Endodermal cell (in vitro differentiated cells): ENCODE measurements at regions not wholly inside any gene's neighbourhood (a gene's known extent, or its start where the extent isn't known, plus 50 kb on each side); places are given as distances from the start of the nearest gene placed in this dataset.
"Not testable (repeated sequence)": the region's sequence is repeated elsewhere in the genome, so short reads cannot be mapped to it uniquely, and the experiment has no call there.

Experiments used
- DNase-seq: peaks from one replicate; pipeline ENCODE4 v3.0.0-alpha.2; 2017
- H3K27ac ChIP-seq: 2 replicates; pipeline ENCODE4 v1.5.1; 2013; ENCODE audit warnings: mild to moderate bottlenecking, low read depth, low read length, moderate library complexity
- H3K27me3 ChIP-seq: 2 replicates; pipeline ENCODE4 v1.6.1; 2013; ENCODE audit warnings: mild to moderate bottlenecking, low read length, moderate library complexity; ENCODE audit not compliant: insufficient read depth, control insufficient read depth, poor library complexity, severe bottlenecking
- H3K36me3 ChIP-seq: 2 replicates; pipeline ENCODE4 v1.7.0; 2013; ENCODE audit warnings: mild to moderate bottlenecking, low read length, moderate library complexity; ENCODE audit not compliant: control insufficient read depth, insufficient read depth
- H3K4me1 ChIP-seq: one replicate; pipeline ENCODE4 v1.7.0; 2013; ENCODE audit warnings: low read length; ENCODE audit not compliant: control insufficient read depth, insufficient read depth
- H3K4me3 ChIP-seq: 2 replicates; pipeline ENCODE4 v1.5.1; 2013; ENCODE audit warnings: mild to moderate bottlenecking, low read length, moderate library complexity
- H3K9ac ChIP-seq: 2 replicates; pipeline ENCODE4 v1.6.1; 2013; ENCODE audit warnings: mild to moderate bottlenecking, low read length, moderate library complexity; ENCODE audit not compliant: poor library complexity, severe bottlenecking; ENCODE audit errors: extremely low read depth
- H3K9me3 ChIP-seq: 2 replicates; pipeline ENCODE4 v1.6.1; 2013; ENCODE audit warnings: mild to moderate bottlenecking, low read length, moderate library complexity; ENCODE audit not compliant: control insufficient read depth
- H3K27ac Mint-ChIP-seq: 2 replicates; pipeline ENCODE4 v1.8.0; 2020; ENCODE audit warnings: mixed read lengths
- H3K27me3 Mint-ChIP-seq: 2 replicates; pipeline ENCODE4 v1.8.0; 2021; ENCODE audit warnings: mild to moderate bottlenecking, mixed read lengths; ENCODE audit not compliant: insufficient read depth
- H3K36me3 Mint-ChIP-seq: 2 replicates; pipeline ENCODE4 v1.8.0; 2020; ENCODE audit warnings: low read depth, mixed read lengths
- H3K4me1 Mint-ChIP-seq: 2 replicates; pipeline ENCODE4 v1.8.0; 2020; ENCODE audit warnings: mixed read lengths
- H3K4me3 Mint-ChIP-seq: 2 replicates; pipeline ENCODE4 v1.8.0; 2020; ENCODE audit warnings: mild to moderate bottlenecking, moderate library complexity, mixed read lengths
- H3K9me3 Mint-ChIP-seq: 2 replicates; pipeline ENCODE4 v1.8.0; 2020; ENCODE audit warnings: mild to moderate bottlenecking, mixed read lengths
- CTCF ChIP-seq: fragments of 200-600 bp; sonication (generic); conservative IDR thresholded peaks from 2 replicates; pipeline ENCODE4 v1.5.0; 2021; ENCODE audit warnings: antibody characterized with exemption, mild to moderate bottlenecking
- WGBS, 2 experiments: methylation state at CpG; one replicate each; pipeline versions ENCODE4 v1.1.5 to v1.1.7; 2013; ENCODE audit warnings: missing lambda C conversion rate in 2 of 2, mixed read lengths in 1 of 2; ENCODE audit not compliant: insufficient coverage in 1 of 2, insufficient read length in 1 of 2; 5-methylcytosine and 5-hydroxymethylcytosine counted together

GRCh38 chr3:166860217-166860616 lies 519.9 kb downstream of the ZBBX start:
- Histone ChIP-seq H3K27me3 (no peaks in the 10 kb centered on the region), H3K9ac (no peak overlapping the region), H3K4me1 (no peaks in the 10 kb centered on the region), H3K36me3 (no peaks in the 10 kb centered on the region), H3K27ac (no peak overlapping the region), H3K9me3 (no peaks in the 10 kb centered on the region), H3K4me3 (no peak overlapping the region)
- TF ChIP-seq CTCF: no peak
- no peaks in the 10 kb centered on the region for H3K4me1 Mint-ChIP-seq
- no peak overlapping the region for H3K27ac Mint-ChIP-seq
- no peaks in the 10 kb centered on the region for H3K9me3 Mint-ChIP-seq
- WGBS, 2 experiments: 83 to 93% methylated on average over 1 to 2 of the region's 2 CpGs
- DNase-seq: no peak
- no peaks in the 10 kb centered on the region for H3K36me3 Mint-ChIP-seq
- H3K27me3 Mint-ChIP-seq: no peaks in the 10 kb centered on the region
- H3K4me3 Mint-ChIP-seq: no peak overlapping the region

GRCh38 chr3:166844329-166844728 lies 535.8 kb downstream of the ZBBX start:
- Histone ChIP-seq H3K9me3 (no peaks in the 10 kb centered on the region), H3K36me3 (no peaks in the 10 kb centered on the region), H3K27ac (no peak overlapping the region), H3K27me3 (no peaks in the 10 kb centered on the region), H3K4me3 (no peak overlapping the region), H3K4me1 (no peaks in the 10 kb centered on the region), H3K9ac (no peak overlapping the region)
- Mint-ChIP-seq H3K4me1 (no peaks in the 10 kb centered on the region), H3K4me3 (no peak overlapping the region), H3K9me3 (peaks cover 7% of the 10 kb centered on the region), H3K27ac (no peak overlapping the region), H3K36me3 (no peaks in the 10 kb centered on the region), H3K27me3 (no peaks in the 10 kb centered on the region)
- no peak for DNase-seq
- no peak for TF ChIP-seq CTCF

GRCh38 chr3:166842784-166843183 lies 537.3 kb downstream of the ZBBX start:
- 93 to 100% methylated on average over 2 to 25 of the region's 25 CpGs for WGBS, 2 experiments
- H3K9me3 Mint-ChIP-seq, DNase-seq, H3K27ac Mint-ChIP-seq, H3K9ac ChIP-seq, H3K4me1 Mint-ChIP-seq, H3K27ac ChIP-seq, H3K4me3 Mint-ChIP-seq, H3K36me3 ChIP-seq, H3K27me3 Mint-ChIP-seq, H3K36me3 Mint-ChIP-seq, H3K4me1 ChIP-seq, H3K9me3 ChIP-seq, H3K27me3 ChIP-seq, H3K4me3 ChIP-seq: not testable (repeated sequence)

GRCh38 chr3:166837535-166837934 lies 542.6 kb downstream of the ZBBX start:
- peak; percentile 63 for DNase-seq
- Mint-ChIP-seq H3K9me3 (no peaks in the 10 kb centered on the region), H3K36me3 (no peaks in the 10 kb centered on the region), H3K27ac (no peak overlapping the region), H3K27me3 (no peaks in the 10 kb centered on the region), H3K4me1 (no peaks in the 10 kb centered on the region), H3K4me3 (no peak overlapping the region)
- Histone ChIP-seq H3K27me3 (no peaks in the 10 kb centered on the region), H3K4me3 (no peak overlapping the region), H3K4me1 (no peaks in the 10 kb centered on the region), H3K27ac (no peak overlapping the region), H3K9me3 (no peaks in the 10 kb centered on the region), H3K9ac (no peak overlapping the region), H3K36me3 (no peaks in the 10 kb centered on the region)
- WGBS, 2 experiments: 62 to 78% methylated on average over 3 to 4 of the region's 4 CpGs
- peak; percentile 88 for TF ChIP-seq CTCF
